ENCODE measurements at regions not wholly inside any gene's neighbourhood (a gene's known extent, or its start where the extent isn't known, plus 50 kb on each side); places are given as distances from the start of the nearest gene placed in this dataset.

DNA sequence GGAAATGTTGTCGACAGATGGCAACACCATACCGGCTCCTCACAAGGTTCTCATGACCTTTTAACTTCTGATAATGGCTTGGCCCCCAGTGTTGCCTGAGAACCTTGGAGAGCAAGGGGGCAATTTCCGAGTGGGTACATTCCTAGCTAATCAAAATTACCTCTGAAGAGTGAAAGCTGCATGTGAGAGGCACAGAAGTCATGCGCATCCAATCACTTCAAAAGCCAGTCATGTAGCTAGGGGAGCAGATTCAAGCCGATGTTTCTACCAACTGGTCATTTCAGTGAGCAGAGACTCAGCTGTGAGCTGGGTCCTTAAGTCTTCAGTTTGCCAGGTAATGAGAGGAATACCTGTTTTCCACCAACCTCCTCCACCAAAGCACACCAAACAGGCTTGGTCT lies 111.4 kb downstream of the LIPG start:
- TF ChIP-seq, protein P1, sequence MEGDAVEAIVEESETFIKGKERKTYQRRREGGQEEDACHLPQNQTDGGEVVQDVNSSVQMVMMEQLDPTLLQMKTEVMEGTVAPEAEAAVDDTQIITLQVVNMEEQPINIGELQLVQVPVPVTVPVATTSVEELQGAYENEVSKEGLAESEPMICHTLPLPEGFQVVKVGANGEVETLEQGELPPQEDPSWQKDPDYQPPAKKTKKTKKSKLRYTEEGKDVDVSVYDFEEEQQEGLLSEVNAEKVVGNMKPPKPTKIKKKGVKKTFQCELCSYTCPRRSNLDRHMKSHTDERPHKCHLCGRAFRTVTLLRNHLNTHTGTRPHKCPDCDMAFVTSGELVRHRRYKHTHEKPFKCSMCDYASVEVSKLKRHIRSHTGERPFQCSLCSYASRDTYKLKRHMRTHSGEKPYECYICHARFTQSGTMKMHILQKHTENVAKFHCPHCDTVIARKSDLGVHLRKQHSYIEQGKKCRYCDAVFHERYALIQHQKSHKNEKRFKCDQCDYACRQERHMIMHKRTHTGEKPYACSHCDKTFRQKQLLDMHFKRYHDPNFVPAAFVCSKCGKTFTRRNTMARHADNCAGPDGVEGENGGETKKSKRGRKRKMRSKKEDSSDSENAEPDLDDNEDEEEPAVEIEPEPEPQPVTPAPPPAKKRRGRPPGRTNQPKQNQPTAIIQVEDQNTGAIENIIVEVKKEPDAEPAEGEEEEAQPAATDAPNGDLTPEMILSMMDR (IDR thresholded peaks at IDR 0.05 in 4 of 5, conservative IDR thresholded peaks at IDR 0.05 in 1 of 5) = no peak
- TF ChIP-seq POLR2A (IDR thresholded peaks at IDR 0.05) = no peak
